HG02840 (cell line): ENCODE measurements at regions not wholly inside any gene's neighbourhood (a gene's known extent, or its start where the extent isn't known, plus 50 kb on each side); places are given as distances from the start of the nearest gene placed in this dataset.

Experiments
- ATAC-seq: cut with Tn5 transposase; IDR thresholded peaks from one replicate; pipeline ENCODE4 v1.9.1; 2021; ENCODE audit warnings: mild to moderate bottlenecking, moderate library complexity, moderate number of reproducible peaks; ENCODE audit not compliant: unreplicated experiment, low FRiP score

GRCh38 chr9:80619356-80619755 is 1047.6 kb downstream of the TLE4 start:
- ATAC-seq = no peak

DNA sequence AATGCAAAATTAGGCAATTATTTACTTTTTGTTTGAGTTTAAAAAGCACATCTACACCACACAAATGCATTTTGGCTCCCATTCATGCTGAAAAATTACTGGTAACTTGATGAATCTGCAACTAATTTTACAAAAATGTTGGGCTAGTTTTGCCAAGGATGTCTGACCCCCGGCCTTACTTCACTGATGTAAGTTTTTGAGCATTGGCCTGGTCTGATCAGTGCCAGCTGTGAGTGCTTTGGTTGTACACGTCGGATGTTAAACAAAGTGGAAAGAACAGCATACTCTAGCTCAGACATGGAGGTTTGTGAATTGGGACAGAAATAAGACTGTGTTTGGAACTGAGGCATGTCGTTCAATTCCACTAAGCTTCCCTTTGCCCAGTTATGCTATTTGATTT is 1044.2 kb downstream of the TLE4 start:
- ATAC-seq = no peak

GRCh38 chr9:80605793-80606192 is 1034.0 kb downstream of the TLE4 start:
- no peak for ATAC-seq

GRCh38 chr9:80605129-80605528 is 1033.4 kb downstream of the TLE4 start:
- ATAC-seq = no peak

GRCh38 chr9:80602291-80602690 is 1030.5 kb downstream of the TLE4 start:
- no peak for ATAC-seq

GRCh38 chr9:80596579-80596978 is 1024.8 kb downstream of the TLE4 start:
- ATAC-seq = no peak

DNA sequence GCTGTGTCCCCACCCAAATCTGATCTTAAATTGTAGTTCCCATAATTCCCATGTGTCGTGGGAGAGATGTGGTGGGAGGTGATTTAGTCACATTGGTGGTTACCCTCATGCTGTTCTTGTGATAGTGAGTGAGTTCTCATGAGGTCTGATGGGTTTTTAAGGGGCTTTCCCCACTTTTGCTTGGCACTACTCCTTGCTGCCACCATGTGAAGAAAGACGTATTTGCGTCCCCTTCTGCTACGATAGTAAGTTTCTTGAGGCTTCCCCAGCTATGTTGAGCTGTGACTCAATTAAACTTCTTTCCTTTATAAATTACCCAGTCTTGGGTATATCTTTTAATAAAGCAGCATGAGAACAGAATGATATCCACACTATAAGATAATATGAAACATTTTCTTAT is 1023.4 kb downstream of the TLE4 start:
- no peak for ATAC-seq

- no peak for ATAC-seq
Observed at GRCh38 chr9:80592413-80592812, 1020.6 kb downstream of the TLE4 start.

GRCh38 chr9:80586786-80587330 is 1015.1 kb downstream of the TLE4 start:
- ATAC-seq = no peak

- no peak for ATAC-seq
Observed at GRCh38 chr9:80571953-80572352, 1000.2 kb downstream of the TLE4 start.

DNA sequence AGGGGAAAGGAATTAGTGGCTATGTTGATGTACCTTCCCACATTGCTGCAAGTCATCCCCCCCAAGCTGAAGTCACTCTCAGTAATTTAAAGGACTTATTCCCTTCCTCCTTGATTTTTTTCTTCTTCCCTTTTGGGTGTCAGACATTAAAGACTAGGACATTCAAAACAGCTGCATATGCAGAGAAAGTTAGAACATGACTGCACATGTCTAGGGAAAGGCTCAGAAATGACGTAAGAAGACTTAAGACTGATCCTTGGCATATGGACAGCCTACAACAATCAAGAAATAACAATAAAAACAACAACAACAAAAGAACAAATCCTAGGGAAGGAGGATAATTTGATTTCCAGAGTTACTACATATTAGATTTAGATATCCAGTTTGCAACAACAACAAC is 997.5 kb downstream of the TLE4 start:
- ATAC-seq = no peak

DNA sequence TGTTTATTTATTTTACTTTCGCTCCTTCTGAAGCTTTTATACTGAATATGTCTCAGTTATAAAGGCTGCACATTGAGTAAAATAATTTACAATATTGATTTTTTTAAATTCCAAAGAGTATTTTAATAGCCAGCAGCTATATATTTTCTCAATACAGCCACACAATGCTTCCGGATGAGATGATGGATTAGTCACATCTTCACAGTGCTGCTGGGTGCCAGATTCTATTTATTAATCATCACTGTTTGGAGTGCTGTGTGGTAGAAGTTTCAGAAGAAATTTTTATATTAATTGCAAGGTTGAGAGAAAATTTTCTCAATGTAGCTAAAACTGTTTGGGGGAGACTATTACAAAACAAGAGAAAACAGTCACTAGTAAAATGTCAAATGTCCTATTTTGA is 989.8 kb downstream of the TLE4 start:
- no peak for ATAC-seq

- ATAC-seq = no peak
Observed at GRCh38 chr9:80560976-80561375, 989.2 kb downstream of the TLE4 start.

GRCh38 chr9:80557256-80557655 is 985.5 kb downstream of the TLE4 start:
- ATAC-seq = no peak

DNA sequence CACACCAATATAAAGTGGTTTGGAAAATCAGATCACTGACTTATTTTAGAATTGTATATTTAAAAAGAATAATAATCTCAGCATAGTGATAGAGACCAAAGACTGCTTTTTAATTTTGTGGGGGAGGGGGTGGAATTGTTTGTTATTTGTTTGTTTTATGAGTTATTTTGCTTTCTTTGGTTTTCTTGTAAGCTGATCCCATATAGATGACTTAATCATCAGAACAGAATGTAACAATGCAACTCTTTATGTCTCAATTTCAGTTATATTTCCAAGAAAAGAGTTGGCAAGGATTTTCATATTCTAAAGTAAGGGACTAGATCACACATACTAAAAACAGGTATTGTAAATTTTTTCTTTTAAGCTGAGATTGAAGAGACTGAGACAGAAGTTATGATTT is 984.9 kb downstream of the TLE4 start:
- ATAC-seq = no peak

- ATAC-seq = no peak
Observed at GRCh38 chr9:80555782-80556325, 984.1 kb downstream of the TLE4 start.

- ATAC-seq = no peak
Observed at GRCh38 chr9:80554856-80555255, 983.1 kb downstream of the TLE4 start.

DNA sequence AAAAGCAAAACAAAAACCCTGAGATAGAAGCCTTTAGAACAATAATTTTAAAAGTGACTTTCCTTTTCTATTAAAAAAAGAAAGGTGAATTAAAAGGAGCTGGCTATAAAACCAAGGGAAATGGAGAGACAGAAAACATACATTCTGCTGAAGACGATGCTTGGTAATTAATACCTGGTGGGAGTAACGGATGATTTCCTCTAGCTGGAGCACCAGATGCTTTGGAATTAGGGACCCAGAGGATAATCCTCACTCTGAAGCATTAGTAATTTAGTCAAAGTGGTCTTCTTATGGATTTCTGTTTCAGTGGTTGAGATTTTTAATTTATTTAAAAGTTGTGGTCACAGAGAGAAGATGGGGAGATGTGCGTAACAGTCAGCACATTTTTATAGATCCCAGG is 982.5 kb downstream of the TLE4 start:
- ATAC-seq = no peak

DNA sequence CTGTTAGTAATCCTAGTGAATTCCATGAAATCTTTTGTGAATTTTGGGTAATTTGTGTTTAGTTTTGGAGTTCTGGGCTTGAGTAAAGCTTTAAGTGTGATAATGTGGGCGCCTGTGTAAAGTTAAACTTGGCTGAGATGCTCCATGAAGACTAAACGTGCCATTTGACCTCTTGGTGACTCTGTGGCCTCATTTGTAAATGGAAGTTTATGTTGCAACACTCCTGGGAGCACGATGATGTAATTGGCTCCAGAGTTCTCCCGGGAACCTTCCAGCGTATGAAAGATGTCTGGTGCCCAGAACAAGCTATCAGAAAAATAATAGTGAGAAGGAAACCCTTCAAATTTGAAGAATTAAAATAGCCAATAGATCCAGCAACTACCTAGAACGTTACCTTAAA is 981.2 kb downstream of the TLE4 start:
- ATAC-seq = no peak

GRCh38 chr9:80550181-80550580 is 978.4 kb downstream of the TLE4 start:
- ATAC-seq = no peak

DNA sequence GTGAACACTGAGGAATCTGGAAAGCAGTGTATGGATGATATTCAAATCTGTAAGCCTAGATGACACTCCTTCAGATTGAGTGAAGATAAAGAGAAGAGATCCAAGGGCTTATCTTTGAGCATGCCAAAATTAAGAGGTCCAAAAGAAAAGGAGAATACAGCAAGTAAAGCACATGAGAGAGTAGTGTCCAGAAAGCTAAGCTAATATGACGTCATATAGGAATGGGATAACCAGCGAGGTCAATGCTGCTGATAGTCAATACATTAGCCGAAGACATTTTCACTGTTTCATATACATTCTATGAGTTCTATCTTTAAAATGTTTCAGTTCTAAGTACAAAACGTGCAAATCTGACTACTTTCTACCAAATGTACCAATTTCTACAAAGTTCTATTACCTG is 975.8 kb downstream of the TLE4 start:
- ATAC-seq = no peak

DNA sequence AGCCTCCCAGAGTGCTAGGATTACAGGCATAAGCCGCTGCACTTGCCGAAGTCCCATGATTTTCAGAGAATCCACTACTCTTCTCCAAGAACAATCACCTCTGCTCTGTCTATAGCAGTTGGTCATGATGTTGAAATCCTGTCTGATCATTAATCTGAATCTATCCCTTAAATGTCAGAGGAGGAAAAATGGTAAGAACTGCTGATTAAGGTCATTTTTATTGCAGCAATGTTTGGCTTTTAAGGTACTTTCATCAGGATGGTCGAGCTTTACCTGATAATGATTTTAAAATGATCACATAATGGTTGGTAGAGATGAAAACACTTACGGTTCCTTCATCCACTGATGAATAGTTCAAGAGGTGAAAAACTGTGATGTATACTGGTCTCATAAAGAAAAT is 968.6 kb downstream of the TLE4 start:
- ATAC-seq = no peak

- ATAC-seq = no peak
Observed at GRCh38 chr9:80538976-80539375, 967.2 kb downstream of the TLE4 start.
